ENCODE measurements at regions not wholly inside any gene's neighbourhood (a gene's known extent, or its start where the extent isn't known, plus 50 kb on each side); places are given as distances from the start of the nearest gene placed in this dataset.

GRCh38 chr1:229042482-229042881 lies 228.4 kb upstream of the RAB4A start:
- intact Hi-C loops (cut with DNase I): no loop called here
- no peak for DNase-seq
- H3K27ac ChIP-seq (ENCODE audit: low read length): no peak overlapping the region

GRCh38 chr1:229043115-229043514 lies 227.8 kb upstream of the RAB4A start:
- Histone ChIP-seq H3K27ac (ENCODE audit: low read length) (no peak overlapping the region), H3K4me1 (ENCODE audit: control insufficient read depth, insufficient read depth, low read length) (no peaks in the 10 kb centered on the region), H3K9me3 (ENCODE audit: control insufficient read depth, low read length) (no peaks in the 10 kb centered on the region), H3K27me3 (ENCODE audit: control insufficient read depth, insufficient read depth) (no peaks in the 10 kb centered on the region), H3K4me3 (ENCODE audit: low read length) (no peak overlapping the region)
- ATAC-seq (no peak), DNase-seq (no peak)
- whole genome bisulfite sequencing: 79% methylated on average over 2 of the region's 2 CpGs
- intact Hi-C loops (cut with DNase I): no loop called here

More at GRCh38 chr1:229042482-229042881, 228.4 kb upstream of the RAB4A start:
- Histone ChIP-seq H3K4me1 (ENCODE audit: control insufficient read depth, insufficient read depth, low read length) (no peaks in the 10 kb centered on the region), H3K9me3 (ENCODE audit: control insufficient read depth, low read length) (no peaks in the 10 kb centered on the region), H3K4me3 (ENCODE audit: low read length) (no peak overlapping the region), H3K27me3 (ENCODE audit: control insufficient read depth, insufficient read depth) (no peaks in the 10 kb centered on the region)
- WGBS: 70% methylated on average over 4 of the region's 4 CpGs
- no peak for ATAC-seq

- no peak overlapping the region for H3K4me3 ChIP-seq (ENCODE audit: low read length)
- WGBS: 59% methylated on average over 14 of the region's 14 CpGs
- H3K4me1 ChIP-seq (ENCODE audit: control insufficient read depth, insufficient read depth, low read length): no peaks in the 10 kb centered on the region
- peak; percentile 47 to 69 for ATAC-seq
- intact Hi-C loops (cut with DNase I): no loop called here
- no peaks in the 10 kb centered on the region for H3K27me3 ChIP-seq (ENCODE audit: control insufficient read depth, insufficient read depth)
- peak in 1 of 3 donors; percentile 56 for DNase-seq
- no peak overlapping the region for H3K27ac ChIP-seq (ENCODE audit: low read length)
- H3K9me3 ChIP-seq (ENCODE audit: control insufficient read depth, low read length): no peaks in the 10 kb centered on the region
These were observed 224.6 kb upstream of the RAB4A start for GRCh38 chr1:229046251-229046853.

GRCh38 chr1:229047161-229047839 lies 223.6 kb upstream of the RAB4A start:
- no peak for ATAC-seq
- 91% methylated on average over 8 of the region's 8 CpGs for WGBS
- no peak overlapping the region for H3K4me3 ChIP-seq (ENCODE audit: low read length)

GRCh38 chr1:229047840-229048620 lies 222.9 kb upstream of the RAB4A start:
- no peaks in the 10 kb centered on the region for H3K9me3 ChIP-seq (ENCODE audit: control insufficient read depth, low read length)
- 63% methylated on average over 11 of the region's 11 CpGs for WGBS
- intact Hi-C loops (cut with DNase I): no loop called here
- H3K4me1 ChIP-seq (ENCODE audit: control insufficient read depth, insufficient read depth, low read length): no peaks in the 10 kb centered on the region
- no peak for ATAC-seq
- H3K4me3 ChIP-seq (ENCODE audit: low read length): no peak overlapping the region
- H3K27me3 ChIP-seq (ENCODE audit: control insufficient read depth, insufficient read depth): no peaks in the 10 kb centered on the region
- DNase-seq: peak in 1 of 3 donors; percentile 41
- no peak overlapping the region for H3K27ac ChIP-seq (ENCODE audit: low read length)

More at GRCh38 chr1:229047161-229047839, 223.6 kb upstream of the RAB4A start:
- intact Hi-C loops (cut with DNase I): no loop called here
- Histone ChIP-seq H3K27ac (ENCODE audit: low read length) (no peak overlapping the region), H3K4me1 (ENCODE audit: control insufficient read depth, insufficient read depth, low read length) (no peaks in the 10 kb centered on the region), H3K9me3 (ENCODE audit: control insufficient read depth, low read length) (no peaks in the 10 kb centered on the region), H3K27me3 (ENCODE audit: control insufficient read depth, insufficient read depth) (no peaks in the 10 kb centered on the region)
- DNase-seq: no peak

- intact Hi-C loops (cut with DNase I): no loop called here
- DNase-seq (no peak), ATAC-seq (no peak)
- H3K27ac ChIP-seq (ENCODE audit: low read length): no peak overlapping the region
- H3K4me3 ChIP-seq (ENCODE audit: low read length): no peak overlapping the region
- no peaks in the 10 kb centered on the region for H3K27me3 ChIP-seq (ENCODE audit: control insufficient read depth, insufficient read depth)
- no peaks in the 10 kb centered on the region for H3K4me1 ChIP-seq (ENCODE audit: control insufficient read depth, insufficient read depth, low read length)
- no peaks in the 10 kb centered on the region for H3K9me3 ChIP-seq (ENCODE audit: control insufficient read depth, low read length)
- 88% methylated on average over 4 of the region's 4 CpGs for WGBS
These were observed 222.0 kb upstream of the RAB4A start for GRCh38 chr1:229048896-229049295.

- intact Hi-C loops (cut with DNase I): no loop called here
- no peaks in the 10 kb centered on the region for H3K27me3 ChIP-seq (ENCODE audit: control insufficient read depth, insufficient read depth)
- no peak overlapping the region for H3K27ac ChIP-seq (ENCODE audit: low read length)
- no peaks in the 10 kb centered on the region for H3K9me3 ChIP-seq (ENCODE audit: control insufficient read depth, low read length)
- no peak for ATAC-seq
- no peak overlapping the region for H3K4me3 ChIP-seq (ENCODE audit: low read length)
- WGBS: 97% methylated on average over 1 of the region's 1 CpG
- DNase-seq: no peak
- H3K4me1 ChIP-seq (ENCODE audit: control insufficient read depth, insufficient read depth, low read length): peaks cover 9% of the 10 kb centered on the region
These were observed 214.9 kb upstream of the RAB4A start for GRCh38 chr1:229056046-229056445.

GRCh38 chr1:229058111-229058561 lies 212.8 kb upstream of the RAB4A start:
- Histone ChIP-seq H3K9me3 (ENCODE audit: control insufficient read depth, low read length) (no peaks in the 10 kb centered on the region), H3K27me3 (ENCODE audit: control insufficient read depth, insufficient read depth) (no peaks in the 10 kb centered on the region), H3K4me1 (ENCODE audit: control insufficient read depth, insufficient read depth, low read length) (peaks cover 22% of the 10 kb centered on the region), H3K4me3 (ENCODE audit: low read length) (no peak overlapping the region), H3K27ac (ENCODE audit: low read length) (no peak overlapping the region)
- intact Hi-C loops (cut with DNase I): no loop called here
- peak in 2 of 3 donors; percentile 43 to 66 for DNase-seq
- 76% methylated on average over 11 of the region's 11 CpGs for WGBS
- no peak for ATAC-seq

- H3K4me3 ChIP-seq (ENCODE audit: low read length): no peak overlapping the region
- no peaks in the 10 kb centered on the region for H3K9me3 ChIP-seq (ENCODE audit: control insufficient read depth, low read length)
- H3K27me3 ChIP-seq (ENCODE audit: control insufficient read depth, insufficient read depth): no peaks in the 10 kb centered on the region
- H3K27ac ChIP-seq (ENCODE audit: low read length): peak overlapping the region; percentile 13
- 35% methylated on average over 10 of the region's 10 CpGs for WGBS
- intact Hi-C loops (cut with DNase I): no loop called here
- peak in 2 of 3 donors; percentile 68 to 73 for DNase-seq
- peak; percentile 42 to 58 for ATAC-seq
- peaks cover 22% of the 10 kb centered on the region for H3K4me1 ChIP-seq (ENCODE audit: control insufficient read depth, insufficient read depth, low read length)
These were observed 212.2 kb upstream of the RAB4A start for GRCh38 chr1:229058729-229059128.

- intact Hi-C loops (cut with DNase I): no loop called here
- ATAC-seq: peak; percentile 92 to 93
These were observed 211.0 kb upstream of the RAB4A start for GRCh38 chr1:229059671-229060539.

More at GRCh38 chr1:229059671-229060539, 211.0 kb upstream of the RAB4A start:
- Histone ChIP-seq H3K27ac (ENCODE audit: low read length) (no peak overlapping the region), H3K9me3 (ENCODE audit: control insufficient read depth, low read length) (no peaks in the 10 kb centered on the region), H3K4me3 (ENCODE audit: low read length) (no peak overlapping the region), H3K27me3 (ENCODE audit: control insufficient read depth, insufficient read depth) (no peaks in the 10 kb centered on the region), H3K4me1 (ENCODE audit: control insufficient read depth, insufficient read depth, low read length) (peaks cover 24% of the 10 kb centered on the region)
- DNase-seq: peak; percentile 73 to 90 (median 87)
- WGBS: 12% methylated on average over 9 of the region's 9 CpGs

Data from right cardiac atrium (tissue), 5 donors.